ENCODE measurements at regions not wholly inside any gene's neighbourhood (a gene's known extent, or its start where the extent isn't known, plus 50 kb on each side); places are given as distances from the start of the nearest gene placed in this dataset.

DNA sequence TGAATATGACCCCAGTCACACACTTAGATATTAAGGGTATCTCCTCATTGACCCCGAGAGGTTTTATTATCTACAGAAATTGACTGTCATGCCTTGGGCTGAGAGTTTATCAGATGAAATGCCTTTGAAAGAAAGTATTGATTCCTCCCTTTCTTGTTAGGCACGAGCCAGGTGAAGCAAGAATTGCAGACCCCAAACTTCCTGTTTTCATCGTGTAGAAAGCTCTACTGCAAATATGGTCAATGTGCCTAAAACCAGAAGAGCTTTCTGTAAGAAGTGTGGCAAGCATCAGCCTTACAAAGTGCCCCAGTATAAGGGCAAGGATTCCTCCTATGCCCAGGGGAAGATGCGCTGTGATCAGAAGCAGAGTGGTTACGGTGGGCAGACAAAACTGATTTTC is 143.9 kb upstream of the FUT8 start:
- CTCF ChIA-PET (ENCODE audit: low intra/inter-chr PET ratio, low total read pairs): no interaction called here
- H2AFZ ChIP-seq (ENCODE audit: low read length): no peak overlapping the region
- H3K36me3 ChIP-seq (replicated peaks in 1 of 2; ENCODE audit: control insufficient read depth in 1 of 2, insufficient read depth in 2 of 2, low read length in 2 of 2): no peaks in the 10 kb centered on the region
- WGBS (ENCODE audit: low lambda C conversion rate): 41% methylated on average over 5 of the region's 5 CpGs
- POLR2A ChIA-PET: interaction anchor here (1.1 to 1.6 kb wide), 3 partner anchors 10 to 38 kb away, joined by 3 to 4 read pairs (median 3); no protein-coding TSS in a partner anchor
- H3K4me3 ChIP-seq (replicated peaks in 1 of 3; ENCODE audit: insufficient read depth in 1 of 3, low read depth in 2 of 3, low read length in 3 of 3): no peak overlapping the region
- H3K4me2 ChIP-seq (ENCODE audit: low read depth, low read length): 0 out of 2 replicates have a peak overlapping the region, but pooled peaks have one; percentile 14
- no peak for ATAC-seq
- H4K20me1 ChIP-seq (ENCODE audit: insufficient read depth, low read length): no peaks in the 10 kb centered on the region
- in situ Hi-C loops (cut with HindIII; ENCODE audit: extremely low pct_ligation_motif_present, low pct_unique_long_range_greater_than_20kb) (no loop called here), intact Hi-C loops (cut with micrococcal nuclease; ENCODE audit: unreplicated experiment) (no loop called here)
- no peak for FAIRE-seq
- no peak overlapping the region for H3K27ac ChIP-seq (ENCODE audit: extremely low read length, insufficient read depth, low read length)
- no peaks in the 10 kb centered on the region for H3K79me2 ChIP-seq (ENCODE audit: insufficient read depth, low read length)
- no peaks in the 10 kb centered on the region for H3K9me3 ChIP-seq (ENCODE audit: low read length)
- no peak overlapping the region for H3K9ac ChIP-seq (ENCODE audit: insufficient read depth, low read depth, low read length)
- no peak for DNase-seq (ENCODE audit: low spot score)
- no TSS peak for BruUV-seq (replicated peaks)
- H3K4me1 ChIP-seq (ENCODE audit: insufficient read depth, low read length): peaks cover 22% of the 10 kb centered on the region
- TF ChIP-seq U2AF1 (optimal IDR thresholded peaks at IDR 0.05; ENCODE audit: low read depth, low read length): no peak
- peak; percentile 30; the same call in 1 of the 2 replicates for TF ChIP-seq ETV5 (CRISPR knock-in tag; IDR thresholded peaks at IDR 0.05; ENCODE audit: borderline replicate concordance)
- TF ChIP-seq, protein P1, sequence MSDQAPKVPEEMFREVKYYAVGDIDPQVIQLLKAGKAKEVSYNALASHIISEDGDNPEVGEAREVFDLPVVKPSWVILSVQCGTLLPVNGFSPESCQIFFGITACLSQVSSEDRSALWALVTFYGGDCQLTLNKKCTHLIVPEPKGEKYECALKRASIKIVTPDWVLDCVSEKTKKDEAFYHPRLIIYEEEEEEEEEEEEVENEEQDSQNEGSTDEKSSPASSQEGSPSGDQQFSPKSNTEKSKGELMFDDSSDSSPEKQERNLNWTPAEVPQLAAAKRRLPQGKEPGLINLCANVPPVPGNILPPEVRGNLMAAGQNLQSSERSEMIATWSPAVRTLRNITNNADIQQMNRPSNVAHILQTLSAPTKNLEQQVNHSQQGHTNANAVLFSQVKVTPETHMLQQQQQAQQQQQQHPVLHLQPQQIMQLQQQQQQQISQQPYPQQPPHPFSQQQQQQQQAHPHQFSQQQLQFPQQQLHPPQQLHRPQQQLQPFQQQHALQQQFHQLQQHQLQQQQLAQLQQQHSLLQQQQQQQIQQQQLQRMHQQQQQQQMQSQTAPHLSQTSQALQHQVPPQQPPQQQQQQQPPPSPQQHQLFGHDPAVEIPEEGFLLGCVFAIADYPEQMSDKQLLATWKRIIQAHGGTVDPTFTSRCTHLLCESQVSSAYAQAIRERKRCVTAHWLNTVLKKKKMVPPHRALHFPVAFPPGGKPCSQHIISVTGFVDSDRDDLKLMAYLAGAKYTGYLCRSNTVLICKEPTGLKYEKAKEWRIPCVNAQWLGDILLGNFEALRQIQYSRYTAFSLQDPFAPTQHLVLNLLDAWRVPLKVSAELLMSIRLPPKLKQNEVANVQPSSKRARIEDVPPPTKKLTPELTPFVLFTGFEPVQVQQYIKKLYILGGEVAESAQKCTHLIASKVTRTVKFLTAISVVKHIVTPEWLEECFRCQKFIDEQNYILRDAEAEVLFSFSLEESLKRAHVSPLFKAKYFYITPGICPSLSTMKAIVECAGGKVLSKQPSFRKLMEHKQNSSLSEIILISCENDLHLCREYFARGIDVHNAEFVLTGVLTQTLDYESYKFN (CRISPR knock-in tag; conservative IDR thresholded peaks at IDR 0.05): 0 out of 2 replicates have a peak, but pooled peaks have one; percentile 31
- no peak for TF ChIP-seq PCBP2 (optimal IDR thresholded peaks at IDR 0.05; ENCODE audit: low read depth, low read length, poor library complexity, severe bottlenecking)
- TF ChIP-seq ZBTB7B (CRISPR knock-in tag; IDR thresholded peaks at IDR 0.05): 0 out of 2 replicates have a peak, but pooled peaks have one; percentile 33
- TF ChIP-seq ZKSCAN5 (CRISPR knock-in tag; IDR thresholded peaks at IDR 0.05): no peak
- peak; percentile 35; the same call in 1 of the 2 replicates for TF ChIP-seq CEBPG (CRISPR knock-in tag; IDR thresholded peaks at IDR 0.05)
- TF ChIP-seq, protein P2, sequence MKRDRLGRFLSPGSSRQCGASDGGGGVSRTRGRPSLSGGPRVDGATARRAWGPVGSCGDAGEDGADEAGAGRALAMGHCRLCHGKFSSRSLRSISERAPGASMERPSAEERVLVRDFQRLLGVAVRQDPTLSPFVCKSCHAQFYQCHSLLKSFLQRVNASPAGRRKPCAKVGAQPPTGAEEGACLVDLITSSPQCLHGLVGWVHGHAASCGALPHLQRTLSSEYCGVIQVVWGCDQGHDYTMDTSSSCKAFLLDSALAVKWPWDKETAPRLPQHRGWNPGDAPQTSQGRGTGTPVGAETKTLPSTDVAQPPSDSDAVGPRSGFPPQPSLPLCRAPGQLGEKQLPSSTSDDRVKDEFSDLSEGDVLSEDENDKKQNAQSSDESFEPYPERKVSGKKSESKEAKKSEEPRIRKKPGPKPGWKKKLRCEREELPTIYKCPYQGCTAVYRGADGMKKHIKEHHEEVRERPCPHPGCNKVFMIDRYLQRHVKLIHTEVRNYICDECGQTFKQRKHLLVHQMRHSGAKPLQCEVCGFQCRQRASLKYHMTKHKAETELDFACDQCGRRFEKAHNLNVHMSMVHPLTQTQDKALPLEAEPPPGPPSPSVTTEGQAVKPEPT (CRISPR knock-in tag; IDR thresholded peaks at IDR 0.05; ENCODE audit: low read depth): no peak
- TF ChIP-seq GATAD2A (CRISPR knock-in tag; IDR thresholded peaks at IDR 0.05): peak; percentile 58
- no peak for TF ChIP-seq SOX6 (IDR thresholded peaks at IDR 0.05)
- TF ChIP-seq SOX6 (CRISPR knock-in tag; IDR thresholded peaks at IDR 0.05): 0 out of 2 replicates have a peak, but pooled peaks have one; percentile 16
- no peak for TF ChIP-seq ZBTB3 (CRISPR knock-in tag; IDR thresholded peaks at IDR 0.05; ENCODE audit: borderline replicate concordance, low read depth)
- TF ChIP-seq, protein P3, sequence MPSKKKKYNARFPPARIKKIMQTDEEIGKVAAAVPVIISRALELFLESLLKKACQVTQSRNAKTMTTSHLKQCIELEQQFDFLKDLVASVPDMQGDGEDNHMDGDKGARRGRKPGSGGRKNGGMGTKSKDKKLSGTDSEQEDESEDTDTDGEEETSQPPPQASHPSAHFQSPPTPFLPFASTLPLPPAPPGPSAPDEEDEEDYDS (CRISPR knock-in tag; IDR thresholded peaks at IDR 0.05): no peak
- H3K27me3 ChIP-seq (ENCODE audit: control insufficient read depth in 1 of 2, insufficient read depth in 2 of 2, low read length in 2 of 2): no peaks in the 10 kb centered on the region; a peak in 1 of 5 replicates
